ENCODE measurements at regions not wholly inside any gene's neighbourhood (a gene's known extent, or its start where the extent isn't known, plus 50 kb on each side); places are given as distances from the start of the nearest gene placed in this dataset.

DNA sequence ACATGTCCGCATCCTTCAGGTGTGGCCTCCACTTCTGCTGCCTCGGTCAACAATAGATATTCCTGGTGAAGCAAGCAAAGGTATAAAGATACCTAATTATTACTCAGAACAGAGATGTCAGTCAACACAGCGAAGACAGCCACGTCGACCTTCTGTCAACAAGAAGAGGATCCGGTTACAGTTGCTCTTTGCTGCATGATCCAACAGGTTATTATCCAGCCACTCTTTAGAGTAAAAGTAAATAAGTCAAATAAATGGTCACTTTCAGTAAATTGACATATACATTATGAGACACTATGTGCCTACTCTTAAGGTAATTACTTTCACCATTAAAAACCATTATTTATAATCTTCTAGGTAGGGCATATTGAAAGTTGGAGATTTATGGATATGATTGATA lies 356.8 kb upstream of the ATP11B start:
- in situ Hi-C loops (cut with MboI; ENCODE audit: low sequenced_read_pairs): no loop called here

DNA sequence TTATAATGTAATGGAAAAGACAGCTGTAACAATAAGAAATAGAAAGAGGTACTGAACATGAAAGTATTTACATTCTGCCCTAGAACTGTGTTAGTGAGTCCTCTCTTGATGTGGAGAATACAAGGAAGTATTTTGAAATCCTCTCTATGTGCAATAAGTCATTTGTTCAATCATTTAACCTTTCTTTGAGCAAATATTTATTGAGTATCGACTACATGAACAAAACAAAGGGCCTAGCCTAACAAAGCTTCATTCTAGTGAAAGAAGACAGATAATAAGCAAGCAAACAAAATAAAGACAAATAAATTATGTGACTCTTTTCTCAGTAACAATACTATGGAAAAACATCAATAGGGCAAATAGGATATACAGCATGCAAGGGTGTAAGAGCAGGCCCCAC lies 354.9 kb upstream of the ATP11B start:
- in situ Hi-C loops (cut with MboI; ENCODE audit: low sequenced_read_pairs): no loop called here

DNA sequence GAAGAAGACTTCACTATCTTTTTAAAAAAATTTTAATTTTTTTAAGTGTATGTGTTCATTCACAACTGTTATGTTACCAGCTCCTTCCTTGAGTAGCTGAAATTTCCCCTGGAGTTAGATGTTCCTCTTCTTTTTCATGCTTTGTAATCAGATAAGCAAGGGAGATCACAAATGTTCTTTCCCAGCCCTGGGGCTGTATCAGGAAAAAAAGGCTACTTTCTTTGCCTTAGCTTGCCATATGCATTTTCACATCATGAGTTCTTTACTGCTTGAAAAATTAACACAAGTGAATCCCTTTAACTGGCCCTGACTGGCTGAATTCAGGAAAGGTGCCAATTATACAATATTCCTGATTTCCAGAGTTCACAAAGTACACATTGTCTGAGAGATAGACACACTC lies 353.2 kb upstream of the ATP11B start:
- in situ Hi-C loops (cut with MboI; ENCODE audit: low sequenced_read_pairs): no loop called here

DNA sequence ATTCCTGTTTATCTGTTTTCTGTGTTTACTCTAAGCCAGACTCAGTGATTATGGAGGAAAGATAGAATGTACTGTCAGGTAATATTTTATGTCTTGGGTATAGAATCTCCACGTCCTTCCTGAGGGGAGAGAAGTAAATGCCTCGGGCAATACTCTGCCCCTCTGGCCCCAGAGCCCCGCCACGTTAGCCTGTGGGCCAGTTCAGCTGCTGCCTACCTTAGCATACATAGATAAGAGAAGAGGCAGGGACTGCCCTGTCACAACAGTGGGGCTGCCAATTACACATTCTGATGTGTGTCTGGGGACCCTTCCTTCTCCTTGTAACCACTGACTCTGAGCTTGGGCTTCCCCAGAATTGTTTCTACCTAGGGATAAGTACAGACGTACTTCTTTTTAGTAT lies 347.7 kb upstream of the ATP11B start:
- in situ Hi-C loops (cut with MboI; ENCODE audit: low sequenced_read_pairs): no loop called here

DNA sequence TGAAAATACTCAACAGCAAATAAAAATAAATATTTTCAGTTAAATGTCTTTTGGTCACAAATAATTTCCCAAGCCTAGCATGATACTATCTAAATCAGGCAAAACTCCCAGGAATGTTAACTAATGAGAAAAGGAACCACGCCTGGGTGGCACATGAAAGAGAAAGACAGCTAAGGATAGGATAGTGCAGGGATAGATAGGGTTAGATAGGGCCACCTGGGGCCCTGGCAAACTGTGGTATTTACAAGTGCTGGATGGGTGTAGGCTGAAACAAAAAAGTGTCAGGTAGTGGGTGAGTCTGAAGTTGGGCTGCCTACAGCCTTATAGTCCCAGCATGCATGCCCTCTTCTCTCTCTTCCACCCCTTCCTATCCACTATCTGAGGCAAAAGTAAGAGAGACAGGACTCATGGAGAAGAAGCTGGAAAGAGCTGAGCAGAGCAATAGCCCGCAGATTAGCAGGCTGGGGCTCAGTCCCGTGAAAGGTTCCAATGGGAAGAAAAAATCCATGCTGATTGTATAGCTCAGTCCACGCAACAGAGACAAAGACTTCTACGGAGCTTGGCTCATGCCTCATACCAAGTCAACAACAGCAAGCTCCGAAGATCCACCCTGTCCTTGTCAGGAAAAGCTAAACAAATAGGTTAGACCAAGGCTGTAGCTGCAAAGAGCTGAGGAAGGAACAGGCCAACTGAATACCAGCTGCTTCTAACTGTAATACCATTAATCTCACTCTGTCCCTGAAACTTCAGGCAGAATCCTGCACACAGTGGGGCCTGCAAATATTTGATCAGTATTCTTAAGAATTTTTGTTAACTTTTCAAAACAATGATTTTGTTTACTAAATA lies 342.1 kb upstream of the ATP11B start:
- in situ Hi-C loops (cut with MboI; ENCODE audit: low sequenced_read_pairs): no loop called here

DNA sequence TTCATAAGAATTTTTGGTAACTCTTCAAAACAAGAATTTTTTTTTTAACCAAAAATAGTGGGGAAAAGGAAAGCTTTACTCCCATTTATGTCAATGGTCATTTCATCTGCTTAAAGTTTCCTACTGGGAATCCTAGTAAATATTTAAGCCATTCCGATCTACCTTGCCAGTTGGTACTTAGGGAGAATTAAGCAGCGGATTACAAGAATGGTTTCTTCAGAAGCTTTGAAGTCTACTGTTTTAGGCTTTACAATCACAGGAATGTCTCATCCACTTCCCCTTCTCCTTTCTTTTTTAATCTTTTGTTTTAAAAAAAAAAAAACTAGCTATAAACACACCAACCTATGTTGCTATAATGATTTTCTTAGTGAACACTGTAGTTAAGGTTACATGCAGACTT lies 341.4 kb upstream of the ATP11B start:
- in situ Hi-C loops (cut with MboI; ENCODE audit: low sequenced_read_pairs): no loop called here

DNA sequence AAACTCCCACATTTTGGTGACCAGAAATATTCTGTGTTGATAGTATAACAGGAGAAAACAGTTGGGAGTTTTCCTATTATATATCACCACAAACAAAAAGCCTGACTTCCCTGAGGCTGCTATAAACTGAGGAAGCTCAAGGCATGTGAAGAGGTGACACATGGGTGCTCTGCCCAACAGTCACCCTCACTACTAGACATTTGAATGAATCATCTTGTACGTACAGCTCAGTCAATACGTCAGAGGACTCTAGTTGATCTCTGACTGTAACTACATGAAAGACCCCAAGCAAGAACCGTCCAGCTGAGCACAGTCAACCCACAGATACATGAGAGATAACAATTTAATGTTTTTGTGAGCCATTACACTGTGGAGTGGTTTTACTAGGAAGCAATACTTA lies 338.3 kb upstream of the ATP11B start:
- in situ Hi-C loops (cut with MboI; ENCODE audit: low sequenced_read_pairs): no loop called here

DNA sequence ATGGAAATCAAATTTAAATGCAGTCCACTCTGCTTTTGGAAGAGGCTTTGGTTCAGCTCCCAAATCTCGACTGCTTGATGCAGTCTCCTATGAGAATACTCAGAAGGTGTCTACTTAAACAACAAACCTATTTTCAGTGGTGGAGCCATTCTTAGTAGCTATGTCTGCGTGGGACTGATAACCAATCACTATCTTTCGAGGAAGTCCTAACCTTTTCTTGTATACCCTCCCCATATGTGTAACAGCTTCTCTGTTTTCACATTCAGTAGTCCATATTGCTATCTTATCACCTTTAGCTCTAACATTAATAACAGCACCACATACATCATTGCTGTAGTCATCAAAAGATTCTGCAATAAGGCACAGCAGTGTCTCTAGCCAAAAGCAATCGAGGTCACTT lies 333.0 kb upstream of the ATP11B start:
- in situ Hi-C loops (cut with MboI; ENCODE audit: low sequenced_read_pairs): no loop called here

DNA sequence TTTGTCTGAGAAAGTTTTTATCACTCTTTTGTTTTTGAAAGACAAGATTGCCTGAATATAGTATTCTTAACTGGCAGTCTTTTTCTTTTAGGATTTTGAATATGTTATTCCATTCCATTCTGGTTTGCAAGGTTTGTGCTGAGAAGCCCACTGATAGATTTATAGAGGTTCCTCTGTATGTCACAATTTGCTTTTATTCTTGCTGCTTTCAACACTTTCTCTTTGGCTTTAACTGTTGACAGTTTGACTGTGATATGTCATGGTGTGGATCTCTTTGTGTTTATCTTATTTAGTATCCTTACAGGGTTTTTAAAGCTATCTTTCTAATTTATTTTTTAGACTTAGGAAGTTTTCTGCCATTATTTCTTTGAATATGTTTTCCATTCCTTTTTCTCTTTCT lies 331.2 kb upstream of the ATP11B start:
- in situ Hi-C loops (cut with MboI; ENCODE audit: low sequenced_read_pairs): no loop called here

DNA sequence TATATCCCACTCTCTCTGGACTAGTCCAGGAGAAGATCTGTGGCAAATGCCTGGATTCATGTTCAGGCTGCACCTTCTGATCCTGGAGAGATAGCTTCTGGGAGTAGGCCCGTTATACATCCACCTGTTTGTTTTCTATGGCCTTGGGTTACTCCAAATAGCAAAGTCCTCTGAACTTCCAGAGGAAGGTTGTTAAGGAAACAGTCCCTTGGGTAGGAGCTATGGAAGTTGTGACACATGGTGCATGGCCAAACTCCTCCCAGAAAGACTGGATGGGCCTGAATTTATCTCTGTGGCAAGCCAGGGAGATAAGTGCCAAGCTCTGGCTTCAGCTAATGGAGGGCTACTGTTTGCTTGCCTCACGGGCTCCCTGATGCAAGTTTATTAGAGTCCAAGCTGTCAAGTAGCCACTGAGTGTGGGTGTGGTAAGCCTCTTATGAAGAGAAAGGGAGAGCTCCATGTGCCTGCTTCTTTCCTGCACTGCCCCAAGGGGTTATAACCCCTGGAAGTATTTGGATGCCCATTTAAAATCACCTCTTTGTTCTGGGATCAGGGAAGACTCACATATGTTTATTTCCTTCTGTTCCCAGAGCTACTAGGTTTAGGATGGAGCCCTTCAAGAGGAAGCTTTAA lies 328.7 kb upstream of the ATP11B start:
- in situ Hi-C loops (cut with MboI; ENCODE audit: low sequenced_read_pairs): no loop called here

DNA sequence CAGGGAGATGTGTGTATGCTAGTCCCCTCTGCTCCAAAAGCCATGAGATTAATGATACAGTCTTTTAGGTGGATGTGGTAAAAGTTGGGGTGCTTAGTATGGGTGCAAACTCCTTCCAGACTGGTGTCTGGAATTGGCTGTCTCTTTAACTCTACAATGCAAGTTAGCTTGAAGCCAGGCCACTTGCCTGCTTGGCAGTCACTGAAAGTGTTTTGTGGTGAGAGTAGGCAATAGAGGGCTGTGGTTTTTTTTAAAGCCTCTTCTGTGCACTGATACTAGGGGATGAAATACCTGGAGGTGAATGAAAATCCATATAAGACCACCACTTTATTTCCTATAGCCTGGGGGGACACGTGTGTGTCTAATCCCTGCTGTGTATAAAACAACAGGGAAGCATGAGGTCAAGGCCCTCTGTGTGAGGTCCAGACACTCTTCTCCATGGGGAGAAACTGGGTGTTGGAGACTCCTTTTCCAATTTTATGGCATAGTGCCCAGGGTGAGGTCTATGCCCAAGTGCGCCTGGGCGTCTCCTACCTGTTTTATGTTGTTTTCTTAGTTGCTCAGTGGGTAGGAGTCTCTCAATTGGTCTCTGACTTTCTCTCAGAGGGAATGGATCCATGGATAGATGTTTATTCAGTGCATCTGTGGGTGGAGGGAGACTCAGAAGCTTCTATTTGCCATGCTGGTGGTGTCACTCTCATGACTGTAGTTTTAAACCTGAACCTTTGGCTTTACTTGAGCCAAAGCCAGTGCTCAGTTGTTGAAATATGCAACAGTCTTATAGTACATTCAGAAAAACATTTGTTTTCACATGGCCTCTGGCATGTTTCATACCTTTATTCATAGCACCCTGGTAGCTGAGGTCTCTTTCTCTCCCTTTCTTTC lies 327.8 kb upstream of the ATP11B start:
- in situ Hi-C loops (cut with MboI; ENCODE audit: low sequenced_read_pairs): no loop called here

DNA sequence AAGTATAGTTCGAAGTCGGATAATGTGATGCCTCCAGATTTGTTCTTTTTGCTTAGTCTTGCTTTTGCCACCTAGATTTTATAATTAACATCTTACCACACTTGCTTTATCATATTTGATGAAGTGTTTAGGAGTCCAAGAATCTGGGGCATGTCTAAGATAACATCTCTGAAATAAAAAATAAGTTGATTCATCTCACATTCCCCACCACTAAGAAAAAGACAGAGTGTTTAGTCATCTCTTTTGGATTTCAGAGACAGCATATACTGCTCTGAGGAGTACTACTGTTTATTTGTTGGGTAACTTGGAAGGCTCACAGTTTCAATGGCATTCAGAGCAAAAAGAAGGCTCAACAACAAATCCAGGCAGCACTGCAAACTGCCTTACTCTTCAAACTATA lies 324.2 kb upstream of the ATP11B start:
- in situ Hi-C loops (cut with MboI; ENCODE audit: low sequenced_read_pairs): no loop called here

DNA sequence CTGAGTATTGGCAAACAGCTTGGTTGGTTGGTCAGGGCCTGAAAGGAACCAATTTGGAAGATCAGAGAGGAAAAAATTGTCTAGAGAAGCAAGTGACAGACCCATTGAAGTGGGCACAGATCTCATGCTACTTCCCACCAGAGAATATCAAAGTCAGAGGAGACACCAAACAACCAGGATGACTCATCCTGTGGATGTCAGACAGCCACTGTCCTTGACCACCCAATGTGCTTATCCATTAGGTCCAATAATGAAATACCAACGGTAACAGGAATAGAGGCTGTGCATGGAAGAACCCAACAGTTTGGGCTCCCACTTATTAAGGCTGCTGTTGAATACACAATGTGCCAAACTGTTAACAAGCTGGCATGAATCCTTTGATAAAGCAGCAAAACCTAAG lies 323.1 kb upstream of the ATP11B start:
- in situ Hi-C loops (cut with MboI; ENCODE audit: low sequenced_read_pairs): no loop called here

DNA sequence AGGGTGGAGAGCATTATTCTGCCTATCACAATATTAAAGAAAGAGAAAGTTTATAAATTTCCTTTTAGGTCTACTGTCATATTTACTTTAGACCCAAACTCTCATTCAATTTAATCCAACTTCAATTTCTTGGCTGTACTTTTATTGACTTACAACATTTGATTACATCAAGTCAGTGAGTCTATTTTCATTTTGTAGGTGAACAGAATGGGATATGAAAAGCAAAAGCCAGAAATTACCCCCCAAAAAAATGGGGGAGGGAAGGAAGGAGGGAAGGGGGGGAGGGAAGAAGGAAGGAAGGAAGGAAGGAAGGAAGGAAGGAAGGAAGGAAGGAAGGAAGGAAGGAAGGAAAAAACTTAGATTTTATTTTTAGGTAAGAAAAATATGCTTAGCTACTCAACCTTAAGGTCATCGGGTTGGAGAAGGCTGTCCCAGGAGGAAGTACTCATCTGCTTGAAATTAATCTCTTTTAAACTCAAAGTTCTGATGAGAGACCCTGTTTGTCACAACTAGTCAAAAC lies 320.1 kb upstream of the ATP11B start:
- in situ Hi-C loops (cut with MboI; ENCODE audit: low sequenced_read_pairs): no loop called here

DNA sequence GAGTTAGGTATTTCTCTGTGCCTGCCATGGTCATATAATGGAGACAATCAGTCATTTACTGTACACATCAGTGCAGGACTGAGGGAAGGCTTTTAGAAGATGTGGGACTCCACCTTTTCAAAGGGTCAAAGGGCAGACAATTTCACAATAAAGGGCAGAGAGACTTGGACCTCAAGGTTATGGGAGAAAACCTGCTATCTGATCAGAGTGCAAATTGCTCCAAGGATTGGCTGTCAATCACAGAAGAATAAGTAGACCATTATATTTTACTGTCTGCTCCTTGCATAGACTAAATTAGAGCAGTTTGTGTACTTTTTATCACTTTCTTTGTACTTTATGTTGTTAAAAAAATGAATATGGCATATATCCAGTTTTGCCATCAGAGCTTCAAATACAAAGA lies 314.9 kb upstream of the ATP11B start:
- in situ Hi-C loops (cut with MboI; ENCODE audit: low sequenced_read_pairs): no loop called here

DNA sequence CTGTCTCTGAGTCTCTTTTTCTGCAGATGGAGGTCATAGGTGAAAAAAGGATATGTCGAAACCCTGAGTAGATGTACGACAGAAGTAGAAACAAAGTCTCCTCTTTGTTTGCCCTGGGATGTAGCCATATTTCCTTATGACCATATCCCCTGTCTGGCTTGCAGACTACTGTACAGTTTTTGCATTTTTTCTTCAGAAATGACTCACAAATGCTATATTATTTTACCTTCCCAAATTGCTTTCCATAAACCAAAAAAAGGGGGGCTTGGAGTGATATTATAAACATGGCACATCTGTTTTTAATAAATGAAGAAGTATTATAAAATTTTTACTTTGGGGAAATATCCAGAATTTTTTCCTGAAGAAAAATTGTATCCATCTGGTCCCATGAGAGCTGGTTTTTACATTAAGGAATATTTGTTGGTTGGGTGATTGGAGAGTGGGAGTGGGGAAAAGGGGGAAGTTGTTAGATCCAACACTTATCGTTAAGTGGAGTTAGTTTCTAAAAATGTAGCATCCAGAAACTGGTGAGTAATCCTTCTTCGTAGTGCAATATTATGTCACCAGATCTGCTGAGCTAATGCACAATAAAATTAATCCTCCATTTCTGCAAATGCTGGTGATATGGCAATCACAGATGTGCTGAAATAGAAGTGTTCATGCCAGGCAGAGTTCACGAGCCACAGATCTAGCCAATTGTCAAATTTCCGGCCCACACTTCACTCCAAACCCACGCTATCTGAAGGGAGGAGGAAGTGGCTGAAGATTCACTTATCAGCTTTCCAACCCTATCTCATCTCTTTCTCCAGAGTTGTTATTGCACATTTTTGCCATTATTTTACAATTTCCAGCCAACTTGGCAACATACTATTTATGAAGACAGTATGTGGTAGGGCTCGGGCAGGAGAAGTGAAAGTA lies 313.6 kb upstream of the ATP11B start:
- in situ Hi-C loops (cut with MboI; ENCODE audit: low sequenced_read_pairs): no loop called here

DNA sequence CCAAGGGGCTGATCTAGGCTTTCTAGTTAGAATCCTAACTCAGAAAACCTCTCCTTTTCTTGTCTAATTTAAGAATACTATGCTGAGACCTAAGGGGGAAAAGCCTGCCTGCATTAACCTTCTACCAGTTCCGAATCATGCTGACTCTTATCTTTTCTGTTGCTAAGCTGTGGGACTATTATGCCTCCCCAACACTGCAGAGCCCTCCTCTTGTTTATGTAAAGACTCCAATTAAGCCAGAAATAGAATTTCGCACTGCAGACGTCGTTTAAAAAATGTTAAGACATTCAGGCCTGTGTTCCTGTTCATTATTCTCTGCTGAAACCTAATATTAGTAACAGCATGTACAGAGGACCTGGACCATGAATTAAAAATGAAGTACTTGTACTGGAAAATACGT lies 310.6 kb upstream of the ATP11B start:
- in situ Hi-C loops (cut with MboI; ENCODE audit: low sequenced_read_pairs): no loop called here

DNA sequence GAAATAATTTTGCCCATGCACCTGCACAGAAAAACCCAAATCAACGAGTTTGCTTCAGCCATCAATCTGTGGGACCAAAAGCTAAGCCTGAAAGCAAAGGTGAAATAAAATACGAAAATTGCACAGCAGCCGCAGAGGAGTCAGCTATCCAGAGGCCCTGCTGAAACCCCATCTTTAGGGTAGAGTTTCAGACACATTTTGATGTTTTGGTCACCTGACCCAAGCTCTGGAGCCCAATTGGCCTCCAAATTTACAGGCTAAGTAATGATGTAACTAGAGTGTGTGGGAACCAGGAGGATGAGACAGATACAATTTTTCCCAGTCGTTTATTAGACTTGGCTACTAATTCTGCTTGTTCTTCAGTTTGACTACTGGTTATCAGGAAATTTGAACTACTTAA lies 308.6 kb upstream of the ATP11B start:
- in situ Hi-C loops (cut with MboI; ENCODE audit: low sequenced_read_pairs): no loop called here

DNA sequence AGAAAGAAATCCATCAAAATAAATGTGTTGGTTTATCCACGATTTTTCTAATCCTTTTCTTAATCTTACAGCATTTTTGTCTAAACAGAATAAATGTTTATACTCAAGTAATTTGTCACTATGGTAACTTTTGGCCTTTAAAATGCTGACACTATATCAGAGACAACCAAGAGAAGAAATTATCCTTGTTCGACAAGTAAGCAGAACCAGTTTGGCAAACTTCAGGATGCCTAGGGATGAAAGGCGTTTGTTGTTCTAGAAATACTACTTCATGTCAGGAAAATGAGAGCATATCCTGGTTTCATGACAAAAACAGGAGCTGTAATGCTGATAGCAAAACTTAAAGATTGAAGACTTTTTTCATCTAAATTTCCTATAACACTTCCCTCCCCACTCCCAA lies 308.0 kb upstream of the ATP11B start:
- in situ Hi-C loops (cut with MboI; ENCODE audit: low sequenced_read_pairs): no loop called here

DNA sequence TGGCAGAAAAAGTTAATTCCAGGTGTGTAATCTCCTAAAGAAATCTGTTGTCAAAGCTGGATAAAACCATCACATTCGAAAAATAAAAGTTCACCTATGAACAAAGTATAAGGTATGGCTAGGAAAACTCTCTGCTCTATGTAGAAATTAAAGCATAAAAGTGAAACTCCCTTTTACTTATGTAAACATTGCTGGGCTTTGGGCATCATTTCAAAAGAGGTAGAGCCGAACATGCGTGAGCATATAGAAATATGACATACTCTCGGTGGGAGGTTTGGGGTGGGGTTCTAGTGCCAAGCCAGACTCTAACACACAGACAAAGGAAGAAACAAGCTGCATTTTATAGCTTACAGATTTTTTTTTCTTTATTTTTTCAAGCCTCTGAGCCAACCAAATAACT lies 306.8 kb upstream of the ATP11B start:
- in situ Hi-C loops (cut with MboI; ENCODE audit: low sequenced_read_pairs): no loop called here

Data from HL-60/S4 treated with phorbol 12-myristate 13-acetate at 8.2 ng/mL for 4 days and 3 days (cell line).